Mucosa of stomach (tissue), 1 donor: ENCODE measurements at regions not wholly inside any gene's neighbourhood (a gene's known extent, or its start where the extent isn't known, plus 50 kb on each side); places are given as distances from the start of the nearest gene placed in this dataset.

Experiments
- H3K27me3 ChIP-seq: one replicate; pipeline ENCODE4 v1.7.0; 2013; ENCODE audit warnings: mild to moderate bottlenecking, low read length; ENCODE audit not compliant: control insufficient read depth, insufficient read depth
- H3K36me3 ChIP-seq: one replicate; pipeline ENCODE4 v1.7.0; 2013; ENCODE audit warnings: low read length; ENCODE audit not compliant: control insufficient read depth, insufficient read depth
- H3K4me1 ChIP-seq: one replicate; pipeline ENCODE4 v1.7.0; 2013; ENCODE audit warnings: mild to moderate bottlenecking, low read length; ENCODE audit not compliant: control insufficient read depth, insufficient read depth
- H3K4me3 ChIP-seq: one replicate; pipeline ENCODE4 v1.7.0; 2013; ENCODE audit warnings: low read length
- H3K9ac ChIP-seq: one replicate; pipeline ENCODE4 v1.7.0; 2013; ENCODE audit warnings: mild to moderate bottlenecking, low read length, moderate library complexity
- H3K9me3 ChIP-seq: one replicate; pipeline ENCODE4 v1.7.0; 2013; ENCODE audit warnings: mild to moderate bottlenecking, low read length, moderate library complexity; ENCODE audit not compliant: control insufficient read depth
- donor health status: Pancreatic carcinoma.

DNA sequence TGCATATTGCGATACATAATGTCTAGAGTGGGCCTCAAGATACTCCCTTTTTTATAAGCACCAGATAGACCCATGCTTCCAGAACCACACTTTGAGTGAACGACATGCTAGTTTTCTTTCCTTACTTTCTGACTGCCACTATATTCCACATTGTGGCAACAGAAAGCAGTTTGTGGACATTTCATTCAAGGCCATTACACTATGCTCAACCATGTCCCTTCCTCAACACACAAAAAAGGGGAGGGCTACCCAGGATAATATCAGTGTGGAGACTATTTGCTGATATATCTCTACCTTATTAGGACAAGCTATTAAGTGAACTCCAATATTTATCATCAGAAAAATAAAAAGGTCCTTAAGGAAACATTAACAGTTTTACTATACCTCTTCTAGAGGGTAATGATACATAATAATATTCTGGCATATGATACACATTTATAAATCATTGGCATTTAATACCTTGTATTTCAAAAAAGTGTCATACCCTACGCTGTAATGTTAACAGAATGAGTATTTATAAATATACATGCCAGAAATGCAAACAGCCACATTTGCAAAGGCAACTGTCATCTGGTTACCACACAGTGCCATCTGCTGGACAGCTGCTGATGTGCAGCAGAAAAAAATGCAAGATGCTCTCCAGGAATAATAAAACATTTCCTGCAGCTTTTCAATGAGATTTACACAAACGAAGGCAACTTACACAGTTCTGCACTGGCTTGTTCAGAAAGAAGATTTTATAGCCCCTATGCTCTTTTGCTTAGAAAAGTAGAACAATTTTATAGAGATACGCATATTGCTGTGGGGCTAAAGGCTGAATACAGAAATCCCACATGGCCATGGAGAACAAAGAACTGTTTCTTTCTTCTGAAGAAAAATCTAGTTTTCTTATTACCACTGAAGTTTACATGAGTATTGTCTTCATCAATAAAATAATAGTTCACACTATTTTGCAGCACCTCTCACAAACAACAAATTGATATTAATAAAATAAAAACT, 182.2 kb upstream of the GRIP1 start:
- H3K9me3 ChIP-seq: no peaks in the 10 kb centered on the region
- no peaks in the 10 kb centered on the region for H3K27me3 ChIP-seq
- no peaks in the 10 kb centered on the region for H3K36me3 ChIP-seq
- H3K4me1 ChIP-seq: peaks cover 14% of the 10 kb centered on the region
- no peak overlapping the region for H3K9ac ChIP-seq
- H3K4me3 ChIP-seq: no peak overlapping the region

- no peaks in the 10 kb centered on the region for H3K36me3 ChIP-seq
- no peaks in the 10 kb centered on the region for H3K9me3 ChIP-seq
- H3K4me3 ChIP-seq: no peak overlapping the region
- no peaks in the 10 kb centered on the region for H3K27me3 ChIP-seq
- H3K9ac ChIP-seq: no peak overlapping the region
- peaks cover 14% of the 10 kb centered on the region for H3K4me1 ChIP-seq
Measured at GRCh38 chr12:66862356-66862985, 183.6 kb upstream of the GRIP1 start.

- no peaks in the 10 kb centered on the region for H3K9me3 ChIP-seq
- no peaks in the 10 kb centered on the region for H3K36me3 ChIP-seq
- no peaks in the 10 kb centered on the region for H3K27me3 ChIP-seq
- H3K4me1 ChIP-seq: peaks cover 14% of the 10 kb centered on the region
- no peak overlapping the region for H3K9ac ChIP-seq
- no peak overlapping the region for H3K4me3 ChIP-seq
Measured at GRCh38 chr12:66863276-66863675, 184.4 kb upstream of the GRIP1 start.

GRCh38 chr12:66877925-66878324, 199.0 kb upstream of the GRIP1 start:
- Histone ChIP-seq H3K9ac (no peak overlapping the region), H3K9me3 (no peaks in the 10 kb centered on the region), H3K4me3 (no peak overlapping the region), H3K27me3 (no peaks in the 10 kb centered on the region), H3K36me3 (no peaks in the 10 kb centered on the region), H3K4me1 (no peaks in the 10 kb centered on the region)

GRCh38 chr12:66879409-66879808, 200.5 kb upstream of the GRIP1 start:
- Histone ChIP-seq H3K36me3 (no peaks in the 10 kb centered on the region), H3K9ac (no peak overlapping the region), H3K4me1 (no peaks in the 10 kb centered on the region), H3K27me3 (no peaks in the 10 kb centered on the region), H3K4me3 (no peak overlapping the region), H3K9me3 (no peaks in the 10 kb centered on the region)

- no peaks in the 10 kb centered on the region for H3K4me1 ChIP-seq
- H3K4me3 ChIP-seq: no peak overlapping the region
- no peak overlapping the region for H3K9ac ChIP-seq
- H3K27me3 ChIP-seq: no peaks in the 10 kb centered on the region
- no peaks in the 10 kb centered on the region for H3K9me3 ChIP-seq
- H3K36me3 ChIP-seq: no peaks in the 10 kb centered on the region
Measured at GRCh38 chr12:66881386-66881785, 202.5 kb upstream of the GRIP1 start.

DNA sequence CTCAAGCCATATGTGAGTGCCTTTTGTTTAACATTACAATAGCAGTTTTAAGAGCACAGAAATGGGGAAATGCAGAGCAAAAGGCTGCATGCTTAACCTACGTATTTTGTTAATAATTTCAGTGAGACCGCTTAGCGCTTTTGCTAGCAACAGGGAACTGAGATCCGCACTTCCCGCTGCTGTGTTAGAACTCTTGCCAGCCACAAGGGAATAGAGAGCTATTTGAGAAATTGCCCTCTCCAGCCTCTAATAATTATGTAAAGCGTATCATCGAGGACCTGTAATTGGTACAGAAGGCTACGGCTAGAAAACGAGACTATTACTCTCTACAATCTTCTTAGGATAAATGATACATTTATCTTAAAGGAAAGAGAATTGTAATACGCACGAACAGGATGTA, 205.2 kb upstream of the GRIP1 start:
- Histone ChIP-seq H3K36me3 (no peaks in the 10 kb centered on the region), H3K9me3 (no peaks in the 10 kb centered on the region), H3K4me1 (no peaks in the 10 kb centered on the region), H3K9ac (no peak overlapping the region), H3K27me3 (no peaks in the 10 kb centered on the region), H3K4me3 (no peak overlapping the region)

DNA sequence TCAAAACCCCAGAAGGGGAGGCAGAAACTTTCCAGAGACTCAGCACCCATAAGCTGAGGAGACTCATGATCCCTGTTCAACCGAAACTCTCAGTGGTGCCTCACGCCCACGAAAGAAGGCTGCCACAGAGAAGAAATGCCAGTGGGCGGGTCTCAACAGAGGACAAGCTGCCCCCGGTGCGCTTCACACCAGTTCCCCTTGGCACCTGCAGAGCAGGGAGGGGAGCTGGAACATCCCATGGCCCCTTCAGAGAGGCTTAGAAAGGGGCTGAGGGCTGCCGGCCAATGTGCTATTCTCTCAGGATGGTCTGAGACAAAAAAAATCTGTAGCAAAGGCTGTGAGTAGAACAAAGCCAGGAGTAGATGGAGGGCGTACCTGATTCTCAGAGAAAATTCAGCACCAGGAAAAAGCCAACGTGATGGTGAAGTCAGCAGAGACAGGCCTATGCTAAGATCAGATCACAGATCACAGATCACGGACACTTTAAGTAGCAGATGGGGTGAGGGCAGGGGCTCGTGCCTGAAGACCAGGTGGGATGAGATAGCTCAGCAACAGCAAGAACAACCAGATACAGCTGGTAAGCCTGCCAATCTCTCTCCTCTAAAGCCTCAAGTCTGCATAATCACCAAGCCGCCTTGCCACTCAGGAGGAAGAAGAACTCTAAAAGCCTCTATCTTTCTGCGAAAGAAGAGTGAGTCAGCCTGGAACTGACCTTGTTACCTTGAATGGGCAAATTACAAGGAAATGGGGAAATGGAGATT, 206.4 kb upstream of the GRIP1 start:
- H3K27me3 ChIP-seq: no peaks in the 10 kb centered on the region

DNA sequence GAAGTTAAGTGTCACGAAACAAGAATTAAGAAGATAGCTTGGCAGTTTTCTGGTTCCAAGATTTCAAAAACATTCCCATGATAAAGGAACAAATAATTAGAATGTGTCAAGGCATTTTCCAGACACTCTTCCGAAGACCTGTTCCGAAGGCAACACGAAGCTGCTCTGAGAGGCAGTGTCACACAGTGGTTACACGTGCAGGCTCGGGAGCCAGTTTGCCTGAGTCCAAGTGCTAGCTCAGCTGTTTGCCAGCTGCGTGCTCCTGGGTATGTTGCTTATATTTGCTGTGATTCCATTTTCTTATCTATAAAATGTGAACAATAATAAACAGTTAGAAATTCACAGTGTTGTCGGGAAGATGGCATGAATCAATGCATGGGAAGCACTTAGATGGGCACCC, 217.9 kb upstream of the GRIP1 start:
- H3K9me3 ChIP-seq: no peaks in the 10 kb centered on the region
- H3K27me3 ChIP-seq: no peaks in the 10 kb centered on the region
- no peak overlapping the region for H3K4me3 ChIP-seq
- H3K36me3 ChIP-seq: no peaks in the 10 kb centered on the region
- H3K9ac ChIP-seq: no peak overlapping the region
- H3K4me1 ChIP-seq: no peaks in the 10 kb centered on the region

More for the DNA sequence above, 206.4 kb upstream of the GRIP1 start:
- H3K4me3 ChIP-seq: no peak overlapping the region
- H3K4me1 ChIP-seq: no peaks in the 10 kb centered on the region
- no peaks in the 10 kb centered on the region for H3K36me3 ChIP-seq
- no peak overlapping the region for H3K9ac ChIP-seq
- no peaks in the 10 kb centered on the region for H3K9me3 ChIP-seq

DNA sequence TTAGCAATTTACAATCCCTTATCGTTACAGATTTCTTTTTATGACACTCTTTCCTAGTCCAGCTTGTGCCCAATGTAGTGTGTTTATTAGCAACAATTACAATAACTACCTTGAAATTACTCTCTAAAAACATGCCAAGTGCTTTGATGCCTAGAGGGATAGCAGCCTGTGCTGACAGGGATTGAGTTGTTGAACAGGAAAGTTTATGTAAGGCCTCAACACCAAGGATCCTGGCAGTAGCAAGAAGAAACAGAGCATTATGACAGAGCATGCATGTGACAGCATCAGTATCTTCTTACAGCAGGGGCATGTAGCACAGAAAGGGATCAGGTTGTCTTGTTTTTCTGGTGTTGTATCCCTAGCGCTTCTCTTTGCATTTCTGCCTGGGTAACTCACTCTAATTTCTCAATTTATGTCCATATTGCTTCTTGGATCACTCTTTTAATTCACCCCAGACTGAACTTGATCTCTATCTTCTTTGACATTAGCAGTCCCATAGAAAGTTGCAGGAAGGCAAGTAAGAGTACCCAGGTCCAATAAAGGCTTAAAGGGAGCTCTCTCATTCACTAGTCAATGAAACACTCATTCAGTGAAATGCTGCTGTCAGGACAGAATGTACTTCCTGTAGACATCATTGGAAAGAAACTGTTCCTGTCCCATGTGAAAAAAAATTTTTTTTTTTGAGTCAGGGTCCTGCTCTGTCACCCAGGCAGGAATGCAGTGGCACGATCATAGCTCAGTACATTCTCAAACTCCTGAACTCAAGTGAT, 220.0 kb upstream of the GRIP1 start:
- H3K4me1 ChIP-seq: no peaks in the 10 kb centered on the region
- no peak overlapping the region for H3K4me3 ChIP-seq
- no peak overlapping the region for H3K9ac ChIP-seq
- no peaks in the 10 kb centered on the region for H3K27me3 ChIP-seq
- no peaks in the 10 kb centered on the region for H3K9me3 ChIP-seq
- H3K36me3 ChIP-seq: no peaks in the 10 kb centered on the region

- no peaks in the 10 kb centered on the region for H3K4me1 ChIP-seq
- H3K36me3 ChIP-seq: no peaks in the 10 kb centered on the region
- no peaks in the 10 kb centered on the region for H3K27me3 ChIP-seq
- H3K9ac ChIP-seq: no peak overlapping the region
- no peak overlapping the region for H3K4me3 ChIP-seq
- H3K9me3 ChIP-seq: no peaks in the 10 kb centered on the region
Measured at GRCh38 chr12:66899588-66899987, 220.7 kb upstream of the GRIP1 start.
